ENCODE measurements at regions not wholly inside any gene's neighbourhood (a gene's known extent, or its start where the extent isn't known, plus 50 kb on each side); places are given as distances from the start of the nearest gene placed in this dataset.
"Not testable (repeated sequence)": the region's sequence is repeated elsewhere in the genome, so short reads cannot be mapped to it uniquely, and the experiment has no call there.

DNA sequence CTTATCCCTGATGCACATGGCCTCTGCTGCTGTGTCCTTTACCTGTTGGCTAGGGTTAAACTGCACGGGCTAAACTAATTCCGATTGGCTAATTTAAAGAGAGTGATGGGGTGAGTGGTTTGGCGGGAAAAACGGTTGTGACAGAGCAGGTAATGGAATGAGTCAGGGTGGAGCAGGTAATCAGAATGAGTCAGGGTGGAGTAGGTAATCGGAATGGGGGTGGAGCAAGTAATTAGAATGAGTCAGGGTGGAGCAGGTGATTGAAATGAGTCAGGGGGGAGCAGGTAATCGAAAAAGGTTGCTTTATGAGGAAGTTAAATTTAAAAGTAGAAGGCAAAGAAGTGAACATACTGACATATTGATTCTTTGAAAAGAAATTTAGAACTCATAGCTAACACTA lies 185.2 kb downstream of the OTOL1 start:
- TF ChIP-seq, protein P1, sequence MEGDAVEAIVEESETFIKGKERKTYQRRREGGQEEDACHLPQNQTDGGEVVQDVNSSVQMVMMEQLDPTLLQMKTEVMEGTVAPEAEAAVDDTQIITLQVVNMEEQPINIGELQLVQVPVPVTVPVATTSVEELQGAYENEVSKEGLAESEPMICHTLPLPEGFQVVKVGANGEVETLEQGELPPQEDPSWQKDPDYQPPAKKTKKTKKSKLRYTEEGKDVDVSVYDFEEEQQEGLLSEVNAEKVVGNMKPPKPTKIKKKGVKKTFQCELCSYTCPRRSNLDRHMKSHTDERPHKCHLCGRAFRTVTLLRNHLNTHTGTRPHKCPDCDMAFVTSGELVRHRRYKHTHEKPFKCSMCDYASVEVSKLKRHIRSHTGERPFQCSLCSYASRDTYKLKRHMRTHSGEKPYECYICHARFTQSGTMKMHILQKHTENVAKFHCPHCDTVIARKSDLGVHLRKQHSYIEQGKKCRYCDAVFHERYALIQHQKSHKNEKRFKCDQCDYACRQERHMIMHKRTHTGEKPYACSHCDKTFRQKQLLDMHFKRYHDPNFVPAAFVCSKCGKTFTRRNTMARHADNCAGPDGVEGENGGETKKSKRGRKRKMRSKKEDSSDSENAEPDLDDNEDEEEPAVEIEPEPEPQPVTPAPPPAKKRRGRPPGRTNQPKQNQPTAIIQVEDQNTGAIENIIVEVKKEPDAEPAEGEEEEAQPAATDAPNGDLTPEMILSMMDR (conservative IDR thresholded peaks at IDR 0.05; ENCODE audit: low read depth, low read length) = not testable (repeated sequence)
- TF ChIP-seq EZH2 (IDR thresholded peaks at IDR 0.05; ENCODE audit: borderline replicate concordance, low read depth, low read length, poor library complexity, severe bottlenecking) = not testable (repeated sequence)

All from A673 (cell line).